NK-92 (cell line): ENCODE measurements at regions not wholly inside any gene's neighbourhood (a gene's known extent, or its start where the extent isn't known, plus 50 kb on each side); places are given as distances from the start of the nearest gene placed in this dataset.

Source experiments
- DNase-seq: peaks from one replicate; lab custom pipeline; 2025; ENCODE audit not compliant: unreplicated experiment; lab: John Stamatoyannopoulos, UW

DNA sequence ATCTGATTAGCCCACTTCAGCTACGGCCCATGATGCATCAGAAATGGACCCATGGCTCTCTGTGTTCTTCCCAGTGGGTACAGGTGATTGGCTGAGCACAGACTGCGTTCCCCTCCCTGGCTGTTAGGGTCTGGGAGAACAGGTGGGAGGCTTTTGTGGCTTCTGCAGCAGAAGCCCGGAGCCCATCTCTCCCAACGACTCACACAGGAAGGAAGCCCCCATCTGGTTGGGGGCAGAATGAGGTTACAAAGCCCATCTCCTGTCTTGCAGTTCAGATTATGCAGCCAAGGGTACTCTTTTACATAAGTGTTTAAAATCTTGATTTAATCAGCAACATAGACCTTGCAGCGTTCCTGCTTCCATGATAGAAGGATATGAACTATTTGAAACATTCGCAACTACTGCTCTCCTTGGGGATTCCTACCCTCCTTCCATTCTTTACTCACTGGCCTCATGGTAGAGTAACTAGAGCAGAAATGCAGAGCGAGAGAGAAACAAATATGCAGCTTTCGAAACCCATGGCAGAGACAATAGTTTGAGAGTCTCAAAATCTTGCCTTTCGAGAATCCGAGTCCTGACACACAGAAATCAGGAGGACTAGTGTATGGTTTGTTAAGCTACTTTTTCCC is 291.3 kb downstream of the TLE3 start:
- no peak for DNase-seq

- no peak for DNase-seq
Observed at GRCh38 chr15:69807721-69808120, 290.0 kb downstream of the TLE3 start.

- DNase-seq: no peak
Observed at GRCh38 chr15:69808756-69809155, 289.0 kb downstream of the TLE3 start.

DNA sequence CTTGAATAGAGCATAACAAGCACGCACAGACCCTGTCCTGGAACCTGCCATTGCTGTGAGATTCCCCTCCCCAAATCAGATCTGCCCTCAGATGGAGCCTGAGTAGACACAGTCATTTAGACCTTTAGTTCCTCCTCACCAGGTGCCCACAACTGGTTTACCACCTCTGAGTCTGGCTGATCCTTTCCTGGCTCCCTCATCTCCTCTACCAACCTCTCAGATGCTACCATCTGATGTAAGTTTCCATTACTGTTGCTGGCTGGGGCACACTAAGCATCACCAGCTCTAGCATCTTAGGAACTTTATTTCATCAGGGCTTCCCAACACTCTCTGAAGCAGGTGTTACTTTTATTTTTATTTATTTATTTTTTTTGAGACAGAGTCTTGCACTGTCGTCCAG is 288.3 kb downstream of the TLE3 start:
- no peak for DNase-seq

- no peak for DNase-seq
Observed at GRCh38 chr15:69810431-69811354, 287.0 kb downstream of the TLE3 start.

DNA sequence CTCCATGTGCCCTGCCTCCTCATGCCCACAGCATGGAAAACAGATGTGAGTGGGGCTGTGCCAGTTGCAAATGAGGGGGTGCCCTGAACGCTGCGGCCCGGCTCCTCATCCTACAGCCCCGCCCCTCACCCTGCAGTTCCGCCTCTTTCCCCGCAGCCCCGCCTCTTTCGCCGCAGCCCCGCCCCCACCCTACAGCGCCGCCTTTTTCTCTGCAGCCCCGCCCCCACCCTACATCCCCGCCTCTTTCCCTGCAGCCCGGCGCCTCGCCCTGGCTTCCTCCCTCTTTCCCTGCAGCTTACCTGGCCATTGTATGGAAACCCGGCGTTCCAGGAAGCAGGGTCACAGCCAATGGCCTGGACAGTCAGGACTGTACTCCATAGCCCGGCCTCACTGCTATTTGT is 284.9 kb downstream of the TLE3 start:
- no peak for DNase-seq

- no peak for DNase-seq
Observed at GRCh38 chr15:69813881-69814280, 283.8 kb downstream of the TLE3 start.

GRCh38 chr15:69814932-69815331 is 282.8 kb downstream of the TLE3 start:
- no peak for DNase-seq

GRCh38 chr15:69815793-69816192 is 281.9 kb downstream of the TLE3 start:
- no peak for DNase-seq

GRCh38 chr15:69816522-69816921 is 281.2 kb downstream of the TLE3 start:
- no peak for DNase-seq

GRCh38 chr15:69818529-69818928 is 279.2 kb downstream of the TLE3 start:
- no peak for DNase-seq

GRCh38 chr15:69819371-69819770 is 278.3 kb downstream of the TLE3 start:
- no peak for DNase-seq

- DNase-seq: no peak
Observed at GRCh38 chr15:69820819-69821218, 276.9 kb downstream of the TLE3 start.

GRCh38 chr15:69823223-69823907 is 274.4 kb downstream of the TLE3 start:
- no peak for DNase-seq

- DNase-seq: no peak
Observed at GRCh38 chr15:69824075-69824876, 273.4 kb downstream of the TLE3 start.

- DNase-seq: no peak
Observed at GRCh38 chr15:69824877-69825406, 272.8 kb downstream of the TLE3 start.

- DNase-seq: no peak
Observed at GRCh38 chr15:69825941-69826818, 271.5 kb downstream of the TLE3 start.

DNA sequence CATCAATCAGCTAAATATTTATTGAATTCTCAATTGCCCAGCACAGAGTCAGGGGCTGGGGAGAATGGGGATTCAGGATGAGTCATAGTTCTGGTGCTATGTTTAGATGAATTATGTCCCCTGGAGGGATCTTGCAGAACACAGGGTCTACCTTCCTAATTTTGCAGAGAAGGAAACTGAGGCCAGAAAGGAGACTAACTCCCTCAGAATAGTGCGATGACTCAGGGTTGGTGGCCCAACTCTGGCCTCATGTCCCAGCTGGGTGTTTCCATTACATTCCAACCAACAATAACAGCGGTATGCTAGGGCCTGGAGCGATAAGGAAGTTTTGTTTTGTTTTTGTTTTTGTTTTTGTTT is 270.9 kb downstream of the TLE3 start:
- no peak for DNase-seq

DNA sequence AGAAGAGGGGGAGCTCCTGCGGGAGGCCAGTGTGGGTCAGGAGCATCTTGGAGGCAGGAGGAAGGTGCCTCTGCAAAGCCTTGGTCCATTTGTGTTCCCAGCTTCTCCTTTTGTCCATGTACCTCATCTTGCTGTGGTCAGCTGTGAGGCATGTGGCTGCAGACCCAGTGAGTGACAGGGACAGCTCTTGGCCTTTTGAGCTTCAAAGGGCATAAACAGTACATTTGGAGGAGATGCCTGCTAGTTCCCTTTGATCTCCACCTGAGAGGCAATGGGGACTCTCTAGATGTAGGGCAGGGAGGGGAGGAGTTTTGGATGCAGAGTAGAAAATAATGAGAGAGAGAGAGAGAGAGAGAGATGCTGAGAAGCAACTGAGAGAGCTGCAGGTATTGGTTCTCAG is 270.0 kb downstream of the TLE3 start:
- no peak for DNase-seq
